ENCODE measurements at regions not wholly inside any gene's neighbourhood (a gene's known extent, or its start where the extent isn't known, plus 50 kb on each side); places are given as distances from the start of the nearest gene placed in this dataset.

GRCh38 chr18:28808373-28808772 lies 631.4 kb upstream of the CDH2 start:
- no TSS peak for BruUV-seq (replicated peaks)
- no peak for TF ChIP-seq POLR2AphosphoS5 (IDR thresholded peaks at IDR 0.05; ENCODE audit: low read depth, low read length)
- TF ChIP-seq CTCF (IDR thresholded peaks at IDR 0.05): no peak
- no peak for TF ChIP-seq SIN3A (IDR thresholded peaks at IDR 0.05; ENCODE audit: borderline replicate concordance, insufficient read depth, low read depth, low read length)
- TF ChIP-seq TCF7L2 (IDR thresholded peaks at IDR 0.05; ENCODE audit: low read depth, low read length): no peak
- no peak for TF ChIP-seq REST (IDR thresholded peaks at IDR 0.05; ENCODE audit: insufficient read depth in 1 of 2, low read depth in 2 of 2, low read length in 1 of 2)
- Histone ChIP-seq H3K36me3 (ENCODE audit: control insufficient read depth, insufficient read depth, low read length) (no peaks in the 10 kb centered on the region), H3K27me3 (ENCODE audit: control insufficient read depth, insufficient read depth, low read length) (no peaks in the 10 kb centered on the region), H3K4me1 (ENCODE audit: control insufficient read depth, insufficient read depth, low read length) (no peaks in the 10 kb centered on the region), H3K9me3 (ENCODE audit: control insufficient read depth, insufficient read depth, low read depth, low read length) (no peaks in the 10 kb centered on the region), H3K27ac (ENCODE audit: low read length) (no peak overlapping the region), H3K4me3 (ENCODE audit: low read depth in 2 of 2, low read length in 2 of 2) (no peak overlapping the region)
- POLR2A ChIA-PET: no interaction called here
- ATAC-seq (no peak), DNase-seq (ENCODE audit: low read depth, low spot score) (no peak)
- intact Hi-C loops (cut with micrococcal nuclease; ENCODE audit: unreplicated experiment): no loop called here
- CTCF ChIA-PET: no interaction called here
- in situ Hi-C loops (cut with HindIII; ENCODE audit: low pct_unique_long_range_greater_than_20kb, low sequenced_read_pairs): no loop called here

- no peaks in the 10 kb centered on the region for H3K36me3 ChIP-seq (ENCODE audit: control insufficient read depth, insufficient read depth, low read length)
- no peak overlapping the region for H3K4me3 ChIP-seq (ENCODE audit: low read depth in 2 of 2, low read length in 2 of 2)
- no peaks in the 10 kb centered on the region for H3K4me1 ChIP-seq (ENCODE audit: control insufficient read depth, insufficient read depth, low read length)
- in situ Hi-C loops (cut with HindIII; ENCODE audit: low pct_unique_long_range_greater_than_20kb, low sequenced_read_pairs) (no loop called here), intact Hi-C loops (cut with micrococcal nuclease; ENCODE audit: unreplicated experiment) (no loop called here)
- no peak for TF ChIP-seq SIN3A (IDR thresholded peaks at IDR 0.05; ENCODE audit: borderline replicate concordance, insufficient read depth, low read depth, low read length)
- no peak for TF ChIP-seq POLR2AphosphoS5 (IDR thresholded peaks at IDR 0.05; ENCODE audit: low read depth, low read length)
- TF ChIP-seq TCF7L2 (IDR thresholded peaks at IDR 0.05; ENCODE audit: low read depth, low read length): no peak
- no peak for TF ChIP-seq CTCF (IDR thresholded peaks at IDR 0.05)
- no peak for TF ChIP-seq REST (IDR thresholded peaks at IDR 0.05; ENCODE audit: insufficient read depth in 1 of 2, low read depth in 2 of 2, low read length in 1 of 2)
- CTCF ChIA-PET: no interaction called here
- no peak for DNase-seq (ENCODE audit: low read depth, low spot score)
- BruUV-seq (replicated peaks): no TSS peak
- POLR2A ChIA-PET: no interaction called here
- ATAC-seq: no peak
- no peaks in the 10 kb centered on the region for H3K27me3 ChIP-seq (ENCODE audit: control insufficient read depth, insufficient read depth, low read length)
- H3K27ac ChIP-seq (ENCODE audit: low read length): no peak overlapping the region
- no peaks in the 10 kb centered on the region for H3K9me3 ChIP-seq (ENCODE audit: control insufficient read depth, insufficient read depth, low read depth, low read length)
Observed at GRCh38 chr18:28805491-28805890, 628.6 kb upstream of the CDH2 start.

Measured in Panc1 (cell line).